ENCODE measurements at regions not wholly inside any gene's neighbourhood (a gene's known extent, or its start where the extent isn't known, plus 50 kb on each side); places are given as distances from the start of the nearest gene placed in this dataset.

DNA sequence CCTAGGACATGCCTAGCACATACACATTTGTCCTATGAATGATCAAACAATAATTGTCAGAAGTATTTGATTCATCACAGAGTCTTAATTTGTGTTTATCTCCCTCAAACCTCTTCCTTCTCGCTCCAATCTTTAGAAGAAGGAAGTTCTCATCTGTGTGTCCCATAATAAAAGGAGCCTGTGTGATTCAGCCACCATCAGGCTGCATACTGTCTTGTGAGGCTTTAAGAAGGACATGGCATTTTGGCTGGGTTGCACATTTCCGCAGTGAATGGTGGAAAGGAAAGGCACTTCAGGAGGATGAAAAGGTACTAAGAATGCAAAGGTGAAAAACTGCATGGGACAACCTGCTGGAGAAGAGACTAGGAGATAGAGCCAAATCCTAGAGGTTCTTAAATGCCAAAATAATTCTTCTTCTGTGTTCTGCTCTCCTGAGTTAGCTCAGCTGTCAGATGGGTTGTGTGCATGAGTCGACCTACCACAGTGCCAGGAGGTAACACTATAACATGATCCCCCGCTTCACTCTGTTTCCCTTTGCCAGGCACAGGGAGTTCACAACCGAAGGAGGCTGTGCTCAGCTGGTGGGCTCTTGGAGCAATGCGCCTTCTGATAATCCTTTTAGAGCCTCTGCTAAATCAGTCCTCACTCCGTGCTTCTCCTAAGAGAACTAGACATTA lies 120.1 kb downstream of the IRS1 start:
- TF ChIP-seq CTCF (IDR thresholded peaks at IDR 0.05; ENCODE audit: low read depth, low read length, missing input control) (no peak), TAF1 (conservative IDR thresholded peaks at IDR 0.05) (no peak), EGR1 (IDR thresholded peaks at IDR 0.05; ENCODE audit: low read depth in 2 of 2) (no peak), GABPA (IDR thresholded peaks at IDR 0.05 in 1 of 2, conservative IDR thresholded peaks at IDR 0.05 in 1 of 2) (no peak), MAX (IDR thresholded peaks at IDR 0.05) (no peak), HNF4G (IDR thresholded peaks at IDR 0.05) (no peak), YY1 (IDR thresholded peaks at IDR 0.05) (no peak), RAD21 (IDR thresholded peaks at IDR 0.05) (no peak)
- TF ChIP-seq, protein P1, sequence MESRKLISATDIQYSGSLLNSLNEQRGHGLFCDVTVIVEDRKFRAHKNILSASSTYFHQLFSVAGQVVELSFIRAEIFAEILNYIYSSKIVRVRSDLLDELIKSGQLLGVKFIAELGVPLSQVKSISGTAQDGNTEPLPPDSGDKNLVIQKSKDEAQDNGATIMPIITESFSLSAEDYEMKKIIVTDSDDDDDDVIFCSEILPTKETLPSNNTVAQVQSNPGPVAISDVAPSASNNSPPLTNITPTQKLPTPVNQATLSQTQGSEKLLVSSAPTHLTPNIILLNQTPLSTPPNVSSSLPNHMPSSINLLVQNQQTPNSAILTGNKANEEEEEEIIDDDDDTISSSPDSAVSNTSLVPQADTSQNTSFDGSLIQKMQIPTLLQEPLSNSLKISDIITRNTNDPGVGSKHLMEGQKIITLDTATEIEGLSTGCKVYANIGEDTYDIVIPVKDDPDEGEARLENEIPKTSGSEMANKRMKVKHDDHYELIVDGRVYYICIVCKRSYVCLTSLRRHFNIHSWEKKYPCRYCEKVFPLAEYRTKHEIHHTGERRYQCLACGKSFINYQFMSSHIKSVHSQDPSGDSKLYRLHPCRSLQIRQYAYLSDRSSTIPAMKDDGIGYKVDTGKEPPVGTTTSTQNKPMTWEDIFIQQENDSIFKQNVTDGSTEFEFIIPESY (IDR thresholded peaks at IDR 0.05): no peak
- TF ChIP-seq, protein P2, sequence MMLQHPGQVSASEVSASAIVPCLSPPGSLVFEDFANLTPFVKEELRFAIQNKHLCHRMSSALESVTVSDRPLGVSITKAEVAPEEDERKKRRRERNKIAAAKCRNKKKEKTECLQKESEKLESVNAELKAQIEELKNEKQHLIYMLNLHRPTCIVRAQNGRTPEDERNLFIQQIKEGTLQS (IDR thresholded peaks at IDR 0.05): no peak

Measured in liver (tissue), 3 donors.